ENCODE measurements at regions not wholly inside any gene's neighbourhood (a gene's known extent, or its start where the extent isn't known, plus 50 kb on each side); places are given as distances from the start of the nearest gene placed in this dataset.

- TF ChIP-seq, protein P1, sequence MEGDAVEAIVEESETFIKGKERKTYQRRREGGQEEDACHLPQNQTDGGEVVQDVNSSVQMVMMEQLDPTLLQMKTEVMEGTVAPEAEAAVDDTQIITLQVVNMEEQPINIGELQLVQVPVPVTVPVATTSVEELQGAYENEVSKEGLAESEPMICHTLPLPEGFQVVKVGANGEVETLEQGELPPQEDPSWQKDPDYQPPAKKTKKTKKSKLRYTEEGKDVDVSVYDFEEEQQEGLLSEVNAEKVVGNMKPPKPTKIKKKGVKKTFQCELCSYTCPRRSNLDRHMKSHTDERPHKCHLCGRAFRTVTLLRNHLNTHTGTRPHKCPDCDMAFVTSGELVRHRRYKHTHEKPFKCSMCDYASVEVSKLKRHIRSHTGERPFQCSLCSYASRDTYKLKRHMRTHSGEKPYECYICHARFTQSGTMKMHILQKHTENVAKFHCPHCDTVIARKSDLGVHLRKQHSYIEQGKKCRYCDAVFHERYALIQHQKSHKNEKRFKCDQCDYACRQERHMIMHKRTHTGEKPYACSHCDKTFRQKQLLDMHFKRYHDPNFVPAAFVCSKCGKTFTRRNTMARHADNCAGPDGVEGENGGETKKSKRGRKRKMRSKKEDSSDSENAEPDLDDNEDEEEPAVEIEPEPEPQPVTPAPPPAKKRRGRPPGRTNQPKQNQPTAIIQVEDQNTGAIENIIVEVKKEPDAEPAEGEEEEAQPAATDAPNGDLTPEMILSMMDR (IDR thresholded peaks at IDR 0.05): no peak
- no peak for TF ChIP-seq POLR2A (IDR thresholded peaks at IDR 0.05)
These were observed 64.4 kb upstream of the AHR start for GRCh38 chr7:17234030-17234397.
